Osteoblast (primary cell): ENCODE measurements at regions not wholly inside any gene's neighbourhood (a gene's known extent, or its start where the extent isn't known, plus 50 kb on each side); places are given as distances from the start of the nearest gene placed in this dataset.

Experiments used
- DNase-seq: peaks from one replicate; pipeline ENCODE4 v3.0.0; 2011; ENCODE audit warnings: low spot score, mixed read lengths; ENCODE audit not compliant: insufficient read length; ENCODE audit errors: missing footprints
- H2AFZ ChIP-seq: 2 replicates; pipeline ENCODE4 v1.6.0; 2011; ENCODE audit warnings: mild to moderate bottlenecking, low read length
- H3K27ac ChIP-seq: 2 replicates; pipeline ENCODE4 v1.5.1; 2011; ENCODE audit warnings: mild to moderate bottlenecking, low read depth, low read length, moderate library complexity
- H3K27me3 ChIP-seq: 2 replicates; pipeline ENCODE4 v1.6.0; 2012; ENCODE audit warnings: mild to moderate bottlenecking, control low read depth, inconsistent platforms, low read length, moderate library complexity; ENCODE audit not compliant: insufficient read depth
- H3K36me3 ChIP-seq: 2 replicates; pipeline ENCODE4 v1.5.1; 2011; ENCODE audit warnings: mild to moderate bottlenecking, low read length, control low read depth, moderate library complexity; ENCODE audit not compliant: insufficient read depth
- H3K4me1 ChIP-seq: 2 replicates; pipeline ENCODE4 v1.5.1; 2011; ENCODE audit warnings: mild to moderate bottlenecking, low read length, control low read depth, moderate library complexity; ENCODE audit not compliant: insufficient read depth
- H3K4me2 ChIP-seq: 2 replicates; pipeline ENCODE4 v1.6.0; 2011; ENCODE audit warnings: mild to moderate bottlenecking, low read length; ENCODE audit not compliant: insufficient read depth
- H3K4me3 ChIP-seq: fragments of 200-600 bp; sonication (generic); 3 replicates; pipeline ENCODE4 v1.5.1; 2012; ENCODE audit warnings: mild to moderate bottlenecking, low read length, inconsistent platforms; ENCODE audit not compliant: insufficient read depth
- H3K79me2 ChIP-seq: 2 replicates; pipeline ENCODE4 v1.6.0; 2012; ENCODE audit warnings: mild to moderate bottlenecking, low read length, control low read depth, inconsistent platforms; ENCODE audit not compliant: insufficient read depth
- H3K9me3 ChIP-seq: 2 replicates; pipeline ENCODE4 v1.5.1; 2011; ENCODE audit warnings: low read depth, low read length, control low read depth
- H4K20me1 ChIP-seq: 2 replicates; pipeline ENCODE4 v1.6.0; 2012; ENCODE audit warnings: mild to moderate bottlenecking, low read length, control low read depth; ENCODE audit not compliant: insufficient read depth
- TF ChIP-seq, protein P1 (sequence below): IDR thresholded peaks from 2 replicates; pipeline ENCODE4 v1.5.1; 2011; ENCODE audit warnings: mild to moderate bottlenecking, low read depth, low read length, moderate library complexity; ENCODE audit errors: extremely low read depth

DNA sequence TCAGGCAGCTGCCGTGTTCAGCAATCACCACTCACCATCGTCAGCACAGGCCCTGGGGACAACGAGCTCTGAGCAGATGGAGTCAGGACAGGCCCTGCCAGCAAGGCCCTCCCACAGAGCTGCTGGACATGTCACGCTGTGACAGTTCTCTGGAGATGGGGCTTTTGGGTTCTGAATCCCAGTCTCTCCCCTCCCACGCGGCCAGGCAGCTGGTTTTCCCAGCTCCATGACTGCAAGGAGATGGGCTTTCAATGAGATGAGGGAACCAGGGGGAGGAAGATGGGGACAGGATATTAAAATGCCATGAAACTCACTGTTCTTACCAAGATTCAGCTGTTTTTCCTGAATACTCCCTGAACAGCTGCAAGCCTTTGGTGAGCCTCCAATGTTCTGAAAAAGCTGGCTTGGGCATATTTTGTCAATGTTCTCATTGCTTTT is 305.9 kb downstream of the BRD1 start:
- no peaks in the 10 kb centered on the region for H4K20me1 ChIP-seq
- H3K4me3 ChIP-seq, result no peak overlapping the region
- no peaks in the 10 kb centered on the region for H3K36me3 ChIP-seq
- peak; percentile 53 for DNase-seq
- H3K27ac ChIP-seq, result no peak overlapping the region
- no peaks in the 10 kb centered on the region for H3K4me1 ChIP-seq
- no peaks in the 10 kb centered on the region for H3K9me3 ChIP-seq
- TF ChIP-seq, protein P1, sequence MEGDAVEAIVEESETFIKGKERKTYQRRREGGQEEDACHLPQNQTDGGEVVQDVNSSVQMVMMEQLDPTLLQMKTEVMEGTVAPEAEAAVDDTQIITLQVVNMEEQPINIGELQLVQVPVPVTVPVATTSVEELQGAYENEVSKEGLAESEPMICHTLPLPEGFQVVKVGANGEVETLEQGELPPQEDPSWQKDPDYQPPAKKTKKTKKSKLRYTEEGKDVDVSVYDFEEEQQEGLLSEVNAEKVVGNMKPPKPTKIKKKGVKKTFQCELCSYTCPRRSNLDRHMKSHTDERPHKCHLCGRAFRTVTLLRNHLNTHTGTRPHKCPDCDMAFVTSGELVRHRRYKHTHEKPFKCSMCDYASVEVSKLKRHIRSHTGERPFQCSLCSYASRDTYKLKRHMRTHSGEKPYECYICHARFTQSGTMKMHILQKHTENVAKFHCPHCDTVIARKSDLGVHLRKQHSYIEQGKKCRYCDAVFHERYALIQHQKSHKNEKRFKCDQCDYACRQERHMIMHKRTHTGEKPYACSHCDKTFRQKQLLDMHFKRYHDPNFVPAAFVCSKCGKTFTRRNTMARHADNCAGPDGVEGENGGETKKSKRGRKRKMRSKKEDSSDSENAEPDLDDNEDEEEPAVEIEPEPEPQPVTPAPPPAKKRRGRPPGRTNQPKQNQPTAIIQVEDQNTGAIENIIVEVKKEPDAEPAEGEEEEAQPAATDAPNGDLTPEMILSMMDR, result no peak
- no peaks in the 10 kb centered on the region for H3K27me3 ChIP-seq
- no peak overlapping the region for H2AFZ ChIP-seq
- no peak overlapping the region for H3K4me2 ChIP-seq
- no peaks in the 10 kb centered on the region for H3K79me2 ChIP-seq

DNA sequence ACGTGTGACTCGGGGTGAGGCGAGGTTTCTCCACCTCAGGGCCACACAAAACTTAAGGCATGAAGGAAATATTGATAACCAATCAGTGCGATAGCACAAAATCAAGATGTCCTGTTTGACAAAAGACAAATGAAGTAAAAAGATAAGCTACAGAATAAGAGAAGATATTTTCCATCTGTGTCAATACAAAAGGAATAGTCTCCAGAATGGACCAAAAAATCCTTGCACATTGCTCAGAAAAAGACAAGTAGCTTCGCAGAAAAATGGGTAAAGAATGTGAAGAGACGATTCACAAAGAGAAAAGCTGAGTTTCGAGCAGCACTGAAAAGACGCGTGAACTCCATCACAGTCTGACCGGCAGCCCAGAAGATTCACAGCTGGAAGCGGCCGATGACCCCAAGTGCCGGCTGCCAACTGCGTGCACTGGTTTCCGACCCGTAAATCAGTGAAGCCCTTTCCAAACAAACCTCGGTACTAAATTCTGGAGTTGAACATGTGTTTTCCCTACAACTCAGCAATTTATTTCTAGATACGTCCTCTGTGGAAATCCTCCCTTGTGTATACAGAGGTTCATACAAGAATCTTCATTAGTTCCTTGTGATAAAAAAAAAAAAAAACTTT is 308.4 kb downstream of the BRD1 start:
- TF ChIP-seq, protein P1, result no peak
- Histone ChIP-seq H3K27ac (no peak overlapping the region), H2AFZ (no peak overlapping the region), H3K36me3 (no peaks in the 10 kb centered on the region), H3K4me2 (no peak overlapping the region), H3K79me2 (no peaks in the 10 kb centered on the region), H3K9me3 (peaks cover 3% of the 10 kb centered on the region), H4K20me1 (no peaks in the 10 kb centered on the region), H3K27me3 (no peaks in the 10 kb centered on the region), H3K4me3 (no peak overlapping the region), H3K4me1 (no peaks in the 10 kb centered on the region)
- DNase-seq, result peak; percentile 29

- no peak overlapping the region for H3K4me3 ChIP-seq
- H4K20me1 ChIP-seq, result no peaks in the 10 kb centered on the region
- no peaks in the 10 kb centered on the region for H3K36me3 ChIP-seq
- TF ChIP-seq, protein P1, result no peak
- H3K27ac ChIP-seq, result no peak overlapping the region
- no peak overlapping the region for H3K4me2 ChIP-seq
- H3K27me3 ChIP-seq, result no peaks in the 10 kb centered on the region
- no peaks in the 10 kb centered on the region for H3K79me2 ChIP-seq
- H3K4me1 ChIP-seq, result no peaks in the 10 kb centered on the region
- peaks cover 3% of the 10 kb centered on the region for H3K9me3 ChIP-seq
- H2AFZ ChIP-seq, result no peak overlapping the region
- peak; percentile 63 for DNase-seq
Measured at GRCh38 chr22:49518436-49518970, 309.2 kb downstream of the BRD1 start.

- TF ChIP-seq, protein P1, result no peak
- H2AFZ ChIP-seq, result no peak overlapping the region
- H3K36me3 ChIP-seq, result no peaks in the 10 kb centered on the region
- peak; percentile 72 for DNase-seq
- H3K4me1 ChIP-seq, result no peaks in the 10 kb centered on the region
- no peaks in the 10 kb centered on the region for H3K27me3 ChIP-seq
- no peaks in the 10 kb centered on the region for H4K20me1 ChIP-seq
- H3K27ac ChIP-seq, result no peak overlapping the region
- H3K9me3 ChIP-seq, result peaks cover 3% of the 10 kb centered on the region
- no peaks in the 10 kb centered on the region for H3K79me2 ChIP-seq
- no peak overlapping the region for H3K4me3 ChIP-seq
- no peak overlapping the region for H3K4me2 ChIP-seq
Measured at GRCh38 chr22:49517667-49518185, 309.9 kb downstream of the BRD1 start.
